ENCODE measurements at regions not wholly inside any gene's neighbourhood (a gene's known extent, or its start where the extent isn't known, plus 50 kb on each side); places are given as distances from the start of the nearest gene placed in this dataset.

DNA sequence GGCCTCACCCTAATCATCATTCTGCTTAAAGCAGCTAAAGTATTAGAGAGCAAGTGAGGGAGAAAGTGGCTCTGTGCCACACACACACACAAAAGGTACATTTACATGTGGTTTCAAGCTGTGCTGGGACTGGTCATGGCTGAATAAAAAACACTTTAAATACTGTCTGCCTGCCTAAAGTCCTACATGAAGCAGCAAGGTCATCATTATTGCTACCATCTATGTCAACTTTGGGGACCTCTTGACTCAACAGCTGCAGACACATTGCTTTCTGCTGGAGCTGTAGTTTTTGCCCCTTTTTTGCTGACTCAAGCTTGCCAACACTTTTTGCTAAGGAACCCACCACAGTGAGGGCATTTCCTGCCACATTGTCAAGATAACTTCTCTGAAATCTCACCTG lies 1237.9 kb downstream of the ROBO2 start:
- Histone ChIP-seq H3K4me3 (ENCODE audit: low read length) (no peak overlapping the region), H3K36me3 (ENCODE audit: insufficient read depth, low read length) (no peaks in the 10 kb centered on the region), H3K4me1 (ENCODE audit: control insufficient read depth, insufficient read depth, low read length) (no peaks in the 10 kb centered on the region), H3K9ac (ENCODE audit: low read depth, low read length) (no peak overlapping the region), H3K9me3 (replicated peaks; ENCODE audit: low read length) (no peaks in the 10 kb centered on the region), H3K4me2 (ENCODE audit: low read length) (no peak overlapping the region), H3K27me3 (ENCODE audit: control insufficient read depth, insufficient read depth, low read length) (no peaks in the 10 kb centered on the region)

GRCh38 chr3:78279091-78279490 lies 1239.2 kb downstream of the ROBO2 start:
- Histone ChIP-seq H3K4me2 (ENCODE audit: low read length) (no peak overlapping the region), H3K4me1 (ENCODE audit: control insufficient read depth, insufficient read depth, low read length) (no peaks in the 10 kb centered on the region), H3K27me3 (ENCODE audit: control insufficient read depth, insufficient read depth, low read length) (no peaks in the 10 kb centered on the region), H3K36me3 (ENCODE audit: insufficient read depth, low read length) (no peaks in the 10 kb centered on the region), H3K9ac (ENCODE audit: low read depth, low read length) (no peak overlapping the region), H3K9me3 (replicated peaks; ENCODE audit: low read length) (no peaks in the 10 kb centered on the region), H3K4me3 (ENCODE audit: low read length) (no peak overlapping the region)

DNA sequence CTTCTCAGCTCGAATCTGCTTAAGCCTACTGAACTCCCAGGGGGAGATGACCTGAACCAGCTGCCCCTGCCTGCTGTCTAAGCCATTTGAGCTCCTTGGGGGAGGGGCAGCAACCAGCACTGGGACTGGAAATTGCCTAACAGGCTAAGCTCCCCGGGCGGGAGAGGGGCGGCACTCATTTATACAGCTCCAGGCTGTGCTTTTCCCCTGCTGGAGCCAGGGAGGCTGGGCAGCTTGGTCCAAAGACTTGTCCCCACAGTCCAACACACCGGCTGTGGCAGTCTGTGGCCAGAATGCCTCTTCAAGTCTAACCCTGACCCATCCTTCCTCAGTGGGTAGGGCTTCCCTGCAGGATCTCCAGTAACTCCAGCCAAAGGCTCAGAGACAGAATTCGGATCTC lies 1241.5 kb downstream of the ROBO2 start:
- Histone ChIP-seq H3K27me3 (ENCODE audit: control insufficient read depth, insufficient read depth, low read length) (no peaks in the 10 kb centered on the region), H3K4me3 (ENCODE audit: low read length) (no peak overlapping the region), H3K4me2 (ENCODE audit: low read length) (no peak overlapping the region), H3K9me3 (replicated peaks; ENCODE audit: low read length) (no peaks in the 10 kb centered on the region), H3K9ac (ENCODE audit: low read depth, low read length) (no peak overlapping the region), H3K4me1 (ENCODE audit: control insufficient read depth, insufficient read depth, low read length) (no peaks in the 10 kb centered on the region), H3K36me3 (ENCODE audit: insufficient read depth, low read length) (no peaks in the 10 kb centered on the region)

GRCh38 chr3:78283994-78284393 lies 1244.1 kb downstream of the ROBO2 start:
- no peaks in the 10 kb centered on the region for H3K36me3 ChIP-seq (ENCODE audit: insufficient read depth, low read length)
- no peaks in the 10 kb centered on the region for H3K4me1 ChIP-seq (ENCODE audit: control insufficient read depth, insufficient read depth, low read length)
- H3K9me3 ChIP-seq (replicated peaks; ENCODE audit: low read length) = no peaks in the 10 kb centered on the region
- H3K9ac ChIP-seq (ENCODE audit: low read depth, low read length) = no peak overlapping the region
- H3K4me3 ChIP-seq (ENCODE audit: low read length) = no peak overlapping the region
- no peaks in the 10 kb centered on the region for H3K27me3 ChIP-seq (ENCODE audit: control insufficient read depth, insufficient read depth, low read length)
- H3K4me2 ChIP-seq (ENCODE audit: low read length) = no peak overlapping the region

DNA sequence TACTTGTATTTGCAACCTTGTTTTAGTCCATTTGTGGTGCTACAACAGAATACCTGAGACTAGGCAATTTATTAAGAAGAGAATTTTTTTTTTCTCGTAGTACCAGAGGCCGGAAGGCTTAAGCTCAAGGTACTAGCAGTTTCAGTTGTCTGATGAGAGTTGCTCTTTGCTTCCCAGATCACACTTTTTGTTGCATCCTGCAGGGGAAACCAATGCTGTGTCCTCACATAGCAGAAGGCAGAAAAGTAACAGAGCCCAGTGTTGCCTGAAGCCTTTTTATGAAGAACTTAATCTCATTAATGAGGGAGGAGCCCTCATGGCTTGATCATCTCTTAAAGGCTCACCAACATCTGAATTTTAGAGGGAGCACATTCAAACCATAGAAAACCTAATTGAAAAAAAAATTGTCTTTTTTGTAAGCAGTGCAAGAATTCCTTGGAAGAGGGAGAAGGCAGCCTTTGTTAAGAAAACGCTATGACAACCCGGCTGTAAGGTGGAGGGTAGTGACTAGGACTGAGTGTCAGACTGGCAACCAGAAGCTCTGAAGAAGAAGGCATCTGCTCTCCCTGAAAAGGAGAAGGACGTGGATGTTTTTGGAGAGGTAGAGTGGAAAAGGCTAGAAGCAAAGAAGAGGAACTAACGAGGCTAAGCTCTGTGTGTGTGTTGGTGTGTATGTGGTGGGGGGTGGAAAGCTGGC lies 1245.3 kb downstream of the ROBO2 start:
- Histone ChIP-seq H3K4me3 (ENCODE audit: low read length) (no peak overlapping the region), H3K36me3 (ENCODE audit: insufficient read depth, low read length) (no peaks in the 10 kb centered on the region), H3K27me3 (ENCODE audit: control insufficient read depth, insufficient read depth, low read length) (no peaks in the 10 kb centered on the region), H3K4me1 (ENCODE audit: control insufficient read depth, insufficient read depth, low read length) (no peaks in the 10 kb centered on the region), H3K9ac (ENCODE audit: low read depth, low read length) (no peak overlapping the region), H3K9me3 (replicated peaks; ENCODE audit: low read length) (no peaks in the 10 kb centered on the region), H3K4me2 (ENCODE audit: low read length) (no peak overlapping the region)

GRCh38 chr3:78287085-78287484 lies 1247.2 kb downstream of the ROBO2 start:
- Histone ChIP-seq H3K4me2 (ENCODE audit: low read length) (no peak overlapping the region), H3K4me3 (ENCODE audit: low read length) (no peak overlapping the region), H3K36me3 (ENCODE audit: insufficient read depth, low read length) (no peaks in the 10 kb centered on the region), H3K9me3 (replicated peaks; ENCODE audit: low read length) (no peaks in the 10 kb centered on the region), H3K4me1 (ENCODE audit: control insufficient read depth, insufficient read depth, low read length) (no peaks in the 10 kb centered on the region), H3K27me3 (ENCODE audit: control insufficient read depth, insufficient read depth, low read length) (no peaks in the 10 kb centered on the region), H3K9ac (ENCODE audit: low read depth, low read length) (no peak overlapping the region)

- H3K36me3 ChIP-seq (ENCODE audit: insufficient read depth, low read length) = no peaks in the 10 kb centered on the region
- H3K4me2 ChIP-seq (ENCODE audit: low read length) = no peak overlapping the region
- H3K4me3 ChIP-seq (ENCODE audit: low read length) = no peak overlapping the region
- H3K4me1 ChIP-seq (ENCODE audit: control insufficient read depth, insufficient read depth, low read length) = no peaks in the 10 kb centered on the region
- no peaks in the 10 kb centered on the region for H3K27me3 ChIP-seq (ENCODE audit: control insufficient read depth, insufficient read depth, low read length)
- H3K9ac ChIP-seq (ENCODE audit: low read depth, low read length) = no peak overlapping the region
- no peaks in the 10 kb centered on the region for H3K9me3 ChIP-seq (replicated peaks; ENCODE audit: low read length)
These were observed 1253.4 kb downstream of the ROBO2 start for GRCh38 chr3:78293284-78293683.

- Histone ChIP-seq H3K4me3 (ENCODE audit: low read length) (no peak overlapping the region), H3K9me3 (replicated peaks; ENCODE audit: low read length) (no peaks in the 10 kb centered on the region), H3K27me3 (ENCODE audit: control insufficient read depth, insufficient read depth, low read length) (no peaks in the 10 kb centered on the region), H3K36me3 (ENCODE audit: insufficient read depth, low read length) (no peaks in the 10 kb centered on the region), H3K4me2 (ENCODE audit: low read length) (no peak overlapping the region), H3K9ac (ENCODE audit: low read depth, low read length) (no peak overlapping the region), H3K4me1 (ENCODE audit: control insufficient read depth, insufficient read depth, low read length) (no peaks in the 10 kb centered on the region)
These were observed 1264.2 kb downstream of the ROBO2 start for GRCh38 chr3:78304115-78304514.

DNA sequence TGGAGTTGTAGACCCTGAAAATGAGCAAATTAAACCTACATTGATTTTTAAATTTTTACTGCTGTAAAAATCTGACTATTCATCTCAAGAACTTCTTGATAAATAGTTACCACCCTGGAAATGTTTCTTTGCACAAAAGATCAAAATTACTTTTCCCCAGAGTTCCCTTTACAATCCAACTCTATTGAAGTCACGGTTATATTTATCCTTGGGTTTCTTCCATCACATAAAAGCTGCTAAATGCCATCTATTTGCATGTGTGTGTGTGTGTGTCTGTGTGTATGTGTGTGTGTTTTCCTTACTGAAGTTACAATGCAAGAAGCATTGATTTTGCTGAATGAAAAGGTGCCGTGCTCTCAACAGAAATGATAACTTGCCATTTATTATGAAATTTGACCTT lies 1273.0 kb downstream of the ROBO2 start:
- Histone ChIP-seq H3K4me3 (ENCODE audit: low read length) (no peak overlapping the region), H3K4me2 (ENCODE audit: low read length) (no peak overlapping the region), H3K27me3 (ENCODE audit: control insufficient read depth, insufficient read depth, low read length) (no peaks in the 10 kb centered on the region), H3K9me3 (replicated peaks; ENCODE audit: low read length) (no peaks in the 10 kb centered on the region), H3K36me3 (ENCODE audit: insufficient read depth, low read length) (no peaks in the 10 kb centered on the region), H3K4me1 (ENCODE audit: control insufficient read depth, insufficient read depth, low read length) (no peaks in the 10 kb centered on the region), H3K9ac (ENCODE audit: low read depth, low read length) (no peak overlapping the region)

DNA sequence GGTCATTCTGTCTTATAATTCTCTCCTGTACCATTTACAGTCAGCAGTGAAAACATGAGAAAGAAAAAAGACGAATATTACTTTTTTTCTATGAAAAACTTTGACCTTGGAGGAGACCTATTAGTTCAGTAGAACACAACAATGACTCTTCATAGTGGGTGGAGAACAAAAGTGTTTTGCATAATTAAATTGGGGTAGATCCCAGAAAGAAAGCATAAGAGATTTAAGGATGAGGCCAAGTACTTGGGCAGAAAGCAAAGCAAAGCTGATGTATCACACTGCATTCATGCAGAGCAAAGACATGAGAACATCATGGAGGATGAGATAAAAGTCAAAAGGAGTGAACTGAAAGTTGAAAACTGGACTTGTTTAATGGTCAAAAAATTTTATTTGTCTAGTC lies 1273.4 kb downstream of the ROBO2 start:
- Histone ChIP-seq H3K4me1 (ENCODE audit: control insufficient read depth, insufficient read depth, low read length) (no peaks in the 10 kb centered on the region), H3K36me3 (ENCODE audit: insufficient read depth, low read length) (no peaks in the 10 kb centered on the region), H3K27me3 (ENCODE audit: control insufficient read depth, insufficient read depth, low read length) (no peaks in the 10 kb centered on the region), H3K9me3 (replicated peaks; ENCODE audit: low read length) (no peaks in the 10 kb centered on the region), H3K9ac (ENCODE audit: low read depth, low read length) (no peak overlapping the region), H3K4me2 (ENCODE audit: low read length) (no peak overlapping the region), H3K4me3 (ENCODE audit: low read length) (no peak overlapping the region)

DNA sequence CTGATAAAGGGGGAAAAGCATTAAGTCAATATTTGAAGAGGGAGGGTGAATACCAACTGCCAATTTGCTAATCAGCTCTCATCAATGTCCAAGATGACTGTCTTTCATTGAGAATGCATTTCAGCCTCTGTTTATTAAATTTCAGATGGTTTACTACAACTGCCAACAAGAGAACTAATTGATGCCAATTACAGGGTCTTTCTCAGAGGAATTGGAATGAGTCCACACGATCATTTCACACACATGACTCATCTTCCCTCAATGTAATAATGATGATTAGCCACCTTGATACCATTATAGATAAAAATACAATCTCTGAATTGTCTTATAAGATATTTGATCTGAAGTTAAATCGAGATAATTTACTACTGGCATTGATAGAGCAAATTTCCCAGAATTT lies 1274.4 kb downstream of the ROBO2 start:
- Histone ChIP-seq H3K36me3 (ENCODE audit: insufficient read depth, low read length) (no peaks in the 10 kb centered on the region), H3K4me2 (ENCODE audit: low read length) (no peak overlapping the region), H3K27me3 (ENCODE audit: control insufficient read depth, insufficient read depth, low read length) (no peaks in the 10 kb centered on the region), H3K4me3 (ENCODE audit: low read length) (no peak overlapping the region), H3K4me1 (ENCODE audit: control insufficient read depth, insufficient read depth, low read length) (no peaks in the 10 kb centered on the region), H3K9ac (ENCODE audit: low read depth, low read length) (no peak overlapping the region), H3K9me3 (replicated peaks; ENCODE audit: low read length) (no peaks in the 10 kb centered on the region)

DNA sequence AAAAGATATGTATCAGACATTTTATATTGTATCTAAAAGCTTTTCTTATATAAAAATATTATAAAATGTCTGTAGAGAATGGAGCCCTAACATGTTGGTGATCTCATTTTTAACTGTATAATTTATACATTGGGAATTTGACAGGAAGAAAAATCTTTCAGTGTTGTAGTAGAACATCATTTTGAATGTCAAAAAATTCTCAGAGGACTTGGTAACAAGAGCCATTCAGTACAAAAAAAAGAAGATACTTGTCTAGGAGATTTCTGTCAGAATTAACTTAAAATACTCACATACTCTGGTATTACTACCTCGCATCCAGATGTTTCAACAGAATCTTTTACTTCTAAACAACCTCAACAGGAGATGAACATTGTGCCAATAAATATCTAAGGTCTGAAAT lies 1277.9 kb downstream of the ROBO2 start:
- Histone ChIP-seq H3K9ac (ENCODE audit: low read depth, low read length) (no peak overlapping the region), H3K4me1 (ENCODE audit: control insufficient read depth, insufficient read depth, low read length) (no peaks in the 10 kb centered on the region), H3K9me3 (replicated peaks; ENCODE audit: low read length) (no peaks in the 10 kb centered on the region), H3K4me3 (ENCODE audit: low read length) (no peak overlapping the region), H3K36me3 (ENCODE audit: insufficient read depth, low read length) (no peaks in the 10 kb centered on the region), H3K27me3 (ENCODE audit: control insufficient read depth, insufficient read depth, low read length) (no peaks in the 10 kb centered on the region), H3K4me2 (ENCODE audit: low read length) (no peak overlapping the region)
